Panc1 (cell line): ENCODE measurements at regions not wholly inside any gene's neighbourhood (a gene's known extent, or its start where the extent isn't known, plus 50 kb on each side); places are given as distances from the start of the nearest gene placed in this dataset.

ENCODE experiments used
- POLR2AphosphoS5 ChIP-seq: IDR thresholded peaks from 2 replicates; pipeline ENCODE4 v1.6.1; 2012; ENCODE audit warnings: mild to moderate bottlenecking, low read depth, low read length, moderate library complexity
- REST ChIP-seq, 2 experiments: IDR thresholded peaks; 2 replicates each; pipeline ENCODE4 v1.6.1; 2011 to 2012; ENCODE audit warnings: low read depth in 2 of 2, control low read depth in 1 of 2, low read length in 1 of 2, mild to moderate bottlenecking in 1 of 2, moderate library complexity in 1 of 2; ENCODE audit not compliant: insufficient read depth in 1 of 2
- TCF7L2 ChIP-seq: IDR thresholded peaks from 2 replicates; pipeline ENCODE4 v1.6.1; 2011; ENCODE audit warnings: mild to moderate bottlenecking, low read depth, low read length, inconsistent platforms
- TF ChIP-seq, protein P1 (sequence below): fragments of 450-650 bp; IDR thresholded peaks from 2 replicates; pipeline ENCODE4 v1.5.1; 2017; ENCODE audit warnings: mild to moderate bottlenecking

DNA sequence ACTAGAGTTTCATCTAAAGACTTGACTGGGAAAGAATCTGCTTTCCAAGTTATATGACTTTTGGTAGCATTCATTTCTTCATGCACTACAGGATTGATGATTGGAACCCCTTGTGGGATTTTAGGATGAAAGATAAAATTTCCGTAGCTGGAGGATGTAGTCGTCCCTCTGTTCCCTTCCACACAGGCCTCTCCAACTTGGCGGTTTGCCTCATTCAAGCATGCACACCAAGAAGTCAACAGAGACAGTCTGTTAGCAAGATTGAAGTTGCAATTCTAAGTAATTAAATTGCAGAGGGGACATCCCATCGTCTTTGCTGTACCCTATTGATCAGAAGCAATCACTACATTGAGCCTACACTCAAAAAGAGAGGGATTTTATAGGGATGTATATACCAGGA, 777.4 kb upstream of the HS3ST1 start:
- TF ChIP-seq, protein P1, sequence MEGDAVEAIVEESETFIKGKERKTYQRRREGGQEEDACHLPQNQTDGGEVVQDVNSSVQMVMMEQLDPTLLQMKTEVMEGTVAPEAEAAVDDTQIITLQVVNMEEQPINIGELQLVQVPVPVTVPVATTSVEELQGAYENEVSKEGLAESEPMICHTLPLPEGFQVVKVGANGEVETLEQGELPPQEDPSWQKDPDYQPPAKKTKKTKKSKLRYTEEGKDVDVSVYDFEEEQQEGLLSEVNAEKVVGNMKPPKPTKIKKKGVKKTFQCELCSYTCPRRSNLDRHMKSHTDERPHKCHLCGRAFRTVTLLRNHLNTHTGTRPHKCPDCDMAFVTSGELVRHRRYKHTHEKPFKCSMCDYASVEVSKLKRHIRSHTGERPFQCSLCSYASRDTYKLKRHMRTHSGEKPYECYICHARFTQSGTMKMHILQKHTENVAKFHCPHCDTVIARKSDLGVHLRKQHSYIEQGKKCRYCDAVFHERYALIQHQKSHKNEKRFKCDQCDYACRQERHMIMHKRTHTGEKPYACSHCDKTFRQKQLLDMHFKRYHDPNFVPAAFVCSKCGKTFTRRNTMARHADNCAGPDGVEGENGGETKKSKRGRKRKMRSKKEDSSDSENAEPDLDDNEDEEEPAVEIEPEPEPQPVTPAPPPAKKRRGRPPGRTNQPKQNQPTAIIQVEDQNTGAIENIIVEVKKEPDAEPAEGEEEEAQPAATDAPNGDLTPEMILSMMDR, result no peak
- TF ChIP-seq POLR2AphosphoS5, result no peak
- TF ChIP-seq REST (IDR thresholded peaks at IDR 0.05; ENCODE audit: insufficient read depth in 1 of 2, low read depth in 2 of 2, low read length in 1 of 2), result no peak
- no peak for TF ChIP-seq TCF7L2
